HUES6 (cell line): ENCODE measurements at regions not wholly inside any gene's neighbourhood (a gene's known extent, or its start where the extent isn't known, plus 50 kb on each side); places are given as distances from the start of the nearest gene placed in this dataset.
A peak's percentile ranks its signal among the peaks of the same experiment; 100 is the strongest.
"Not testable (repeated sequence)": the region's sequence is repeated elsewhere in the genome, so short reads cannot be mapped to it uniquely, and the experiment has no call there.

Source experiments
- H3K27ac ChIP-seq: 2 replicates; pipeline ENCODE4 v1.7.0; 2013; ENCODE audit warnings: low read depth, mild to moderate bottlenecking, low read length, inconsistent platforms
- H3K27me3 ChIP-seq: 2 replicates; pipeline ENCODE4 v1.6.1; 2013; ENCODE audit warnings: low read length; ENCODE audit not compliant: control insufficient read depth, insufficient read depth
- H3K36me3 ChIP-seq: 2 replicates; pipeline ENCODE4 v1.6.1; 2013; ENCODE audit warnings: low read length; ENCODE audit not compliant: control insufficient read depth, insufficient read depth
- H3K4me1 ChIP-seq: 2 replicates; pipeline ENCODE4 v1.6.1; 2013; ENCODE audit warnings: low read length; ENCODE audit not compliant: control insufficient read depth, insufficient read depth
- H3K4me3 ChIP-seq: 2 replicates; pipeline ENCODE4 v1.5.1; 2013; ENCODE audit warnings: low read depth, low read length
- H3K9ac ChIP-seq: one replicate; pipeline ENCODE4 v1.6.1; 2013; ENCODE audit warnings: mild to moderate bottlenecking, low read length
- H3K9me3 ChIP-seq: 2 replicates; pipeline ENCODE4 v1.6.1; 2013; ENCODE audit warnings: low read depth, low read length; ENCODE audit not compliant: control insufficient read depth, insufficient read depth

DNA sequence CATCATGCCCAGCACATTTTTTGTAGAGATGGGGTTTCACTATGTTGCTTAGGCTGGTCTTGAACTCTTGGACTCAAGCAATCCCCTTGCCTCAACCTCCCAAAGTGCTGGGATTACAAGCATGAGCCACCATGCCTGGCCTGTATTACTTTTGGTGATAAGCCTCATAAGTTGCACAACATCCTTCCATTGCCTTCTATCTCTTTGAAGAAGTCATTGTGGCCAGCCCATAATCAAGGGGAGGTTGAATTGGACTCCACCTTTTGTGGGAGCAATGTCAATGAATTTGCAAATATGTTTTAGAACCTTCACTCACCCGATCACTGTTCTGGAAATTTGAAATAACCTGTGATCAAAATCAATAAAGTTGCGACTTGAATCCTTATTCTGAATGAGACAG, 104.3 kb upstream of the CLINT1 start:
- H3K36me3 ChIP-seq = no peaks in the 10 kb centered on the region
- H3K9me3 ChIP-seq = no peaks in the 10 kb centered on the region
- H3K4me1 ChIP-seq = peaks cover 34% of the 10 kb centered on the region
- no peaks in the 10 kb centered on the region for H3K27me3 ChIP-seq
- no peak overlapping the region for H3K9ac ChIP-seq
- H3K27ac ChIP-seq = no peak overlapping the region
- no peak overlapping the region for H3K4me3 ChIP-seq

DNA sequence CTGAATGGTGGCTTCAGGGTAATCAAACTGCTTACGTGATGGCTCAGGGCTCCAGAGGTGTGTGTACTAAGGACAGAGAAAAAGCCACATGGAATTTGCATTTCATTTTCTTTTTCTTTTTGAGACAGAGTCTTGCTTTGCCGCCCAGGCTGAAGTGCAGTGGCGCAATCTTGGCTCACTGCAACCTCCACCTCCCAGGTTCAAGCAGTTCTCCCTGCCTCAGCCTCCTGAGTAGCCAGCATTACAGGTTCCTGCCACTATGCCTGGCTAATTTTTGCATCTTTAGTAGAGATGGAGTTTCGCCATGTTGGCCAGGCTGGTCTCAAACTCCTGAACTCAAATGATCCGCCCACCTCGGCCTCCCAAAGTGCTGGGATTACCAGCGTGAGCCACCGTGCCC, 103.7 kb upstream of the CLINT1 start:
- not testable (repeated sequence) for H3K36me3 ChIP-seq, H3K9ac ChIP-seq, H3K9me3 ChIP-seq, H3K4me3 ChIP-seq, H3K27me3 ChIP-seq, H3K27ac ChIP-seq
- peaks cover 31% of the 10 kb centered on the region for H3K4me1 ChIP-seq

- Histone ChIP-seq H3K27ac (no peak overlapping the region), H3K36me3 (no peaks in the 10 kb centered on the region), H3K27me3 (no peaks in the 10 kb centered on the region), H3K9me3 (no peaks in the 10 kb centered on the region), H3K9ac (no peak overlapping the region), H3K4me3 (no peak overlapping the region), H3K4me1 (peaks cover 30% of the 10 kb centered on the region)
Observed at GRCh38 chr5:157961896-157962590, 103.1 kb upstream of the CLINT1 start.

DNA sequence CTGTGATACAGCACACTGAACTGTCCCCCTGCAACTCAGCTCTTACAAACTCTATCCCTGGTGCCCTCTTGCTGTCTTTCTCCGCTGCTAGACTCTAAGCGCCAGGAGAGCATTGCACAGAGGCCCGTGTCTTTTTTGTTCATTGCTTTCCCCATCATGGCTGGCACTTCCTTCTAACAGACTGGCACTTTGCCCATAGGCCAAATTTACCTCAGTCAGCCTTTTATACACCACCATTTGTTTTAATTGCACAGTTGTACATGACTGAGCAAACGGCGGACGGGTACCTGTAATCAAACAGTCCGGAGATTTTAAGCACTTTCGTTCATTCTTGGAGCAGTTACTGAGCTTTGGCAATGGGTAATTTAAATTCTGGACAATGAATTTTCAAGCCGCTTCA, 102.2 kb upstream of the CLINT1 start:
- H3K9me3 ChIP-seq = no peaks in the 10 kb centered on the region
- H3K27me3 ChIP-seq = no peaks in the 10 kb centered on the region
- H3K4me3 ChIP-seq = no peak overlapping the region
- H3K4me1 ChIP-seq = peaks cover 21% of the 10 kb centered on the region
- no peak overlapping the region for H3K27ac ChIP-seq
- no peak overlapping the region for H3K9ac ChIP-seq
- no peaks in the 10 kb centered on the region for H3K36me3 ChIP-seq

- Histone ChIP-seq H3K27me3 (no peaks in the 10 kb centered on the region), H3K4me3 (no peak overlapping the region), H3K9me3 (no peaks in the 10 kb centered on the region), H3K4me1 (peaks cover 8% of the 10 kb centered on the region; the same call in 1 of the 2 replicates), H3K27ac (no peak overlapping the region), H3K36me3 (no peaks in the 10 kb centered on the region), H3K9ac (no peak overlapping the region)
Observed at GRCh38 chr5:157959370-157959769, 100.4 kb upstream of the CLINT1 start.

GRCh38 chr5:157956271-157956885, 97.4 kb upstream of the CLINT1 start:
- H3K4me3 ChIP-seq = no peak overlapping the region
- H3K9ac ChIP-seq = no peak overlapping the region
- H3K27ac ChIP-seq = no peak overlapping the region
- no peaks in the 10 kb centered on the region for H3K27me3 ChIP-seq
- H3K9me3 ChIP-seq = no peaks in the 10 kb centered on the region
- no peaks in the 10 kb centered on the region for H3K36me3 ChIP-seq
- H3K4me1 ChIP-seq = peaks cover 8% of the 10 kb centered on the region; the same call in 1 of the 2 replicates

DNA sequence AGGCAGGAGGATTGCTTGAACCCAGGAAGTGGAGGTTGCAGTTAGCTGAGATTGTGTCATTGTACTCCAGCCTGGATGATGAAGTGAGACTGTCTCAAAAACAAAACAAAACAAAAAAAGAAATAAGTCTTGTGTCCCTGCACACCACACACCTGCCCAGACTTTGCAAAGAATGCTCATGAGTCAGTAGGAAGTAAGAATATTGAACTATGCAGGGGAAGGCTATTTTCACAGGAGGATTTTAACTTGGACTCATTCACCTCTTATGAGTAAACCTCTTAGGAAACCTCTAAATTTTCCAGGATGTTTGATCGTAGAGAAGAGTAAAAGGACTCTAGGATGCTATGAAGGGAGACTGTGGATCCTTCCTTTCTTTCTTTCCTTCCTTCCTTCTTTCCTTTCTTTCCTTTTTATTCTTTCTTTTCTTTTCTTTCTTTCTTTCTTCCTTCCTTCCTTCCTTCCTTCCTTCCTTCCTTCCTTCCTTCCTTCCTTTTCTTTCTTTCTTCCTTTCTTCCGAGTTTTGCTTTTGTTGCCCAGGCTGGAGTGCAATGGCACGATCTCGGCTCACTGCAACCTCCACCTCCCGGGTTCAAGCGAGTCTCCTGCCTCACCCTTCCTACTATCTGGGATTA, 96.7 kb upstream of the CLINT1 start:
- Histone ChIP-seq H3K9me3 (no peaks in the 10 kb centered on the region), H3K4me1 (peaks cover 8% of the 10 kb centered on the region; the same call in 1 of the 2 replicates), H3K4me3 (no peak overlapping the region), H3K9ac (no peak overlapping the region), H3K36me3 (no peaks in the 10 kb centered on the region), H3K27ac (no peak overlapping the region), H3K27me3 (no peaks in the 10 kb centered on the region)

GRCh38 chr5:157952374-157952685, 93.4 kb upstream of the CLINT1 start:
- no peaks in the 10 kb centered on the region for H3K27me3 ChIP-seq
- H3K4me3 ChIP-seq = no peak overlapping the region
- H3K9ac ChIP-seq = no peak overlapping the region
- H3K36me3 ChIP-seq = no peaks in the 10 kb centered on the region
- peaks cover 13% of the 10 kb centered on the region for H3K4me1 ChIP-seq
- H3K9me3 ChIP-seq = no peaks in the 10 kb centered on the region
- H3K27ac ChIP-seq = no peak overlapping the region

DNA sequence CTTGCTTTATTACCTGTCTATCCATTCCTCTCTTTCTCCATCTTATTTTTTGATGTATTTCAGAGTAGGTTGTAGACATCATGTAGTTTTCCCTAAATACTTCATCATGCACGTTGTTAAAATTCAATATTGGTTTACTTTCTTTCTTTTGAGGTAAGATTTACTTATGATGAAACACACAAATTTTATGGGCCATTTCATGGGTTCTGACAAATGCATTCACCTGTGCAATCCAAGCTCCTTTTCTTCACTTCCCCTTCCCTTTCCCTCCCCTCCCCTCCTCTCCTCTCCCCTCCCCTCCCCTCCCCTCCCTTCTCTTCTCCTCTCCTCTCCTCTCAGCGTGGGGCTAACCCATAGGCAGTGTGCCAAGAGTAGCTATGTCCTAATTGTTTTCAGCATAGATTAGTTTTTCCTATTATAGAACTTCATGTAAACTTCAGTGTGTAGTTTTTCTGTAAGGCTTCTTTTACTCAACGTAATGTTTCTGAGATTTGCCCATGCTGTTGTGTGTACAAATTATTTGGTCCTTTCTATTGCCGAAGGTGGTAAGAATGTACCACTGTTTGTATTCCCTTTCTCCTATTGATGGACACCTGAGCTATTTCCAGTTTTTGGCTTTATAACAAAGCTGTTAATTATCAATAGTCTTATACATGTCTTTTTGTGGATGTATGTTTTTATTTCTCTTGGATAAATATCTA, 92.9 kb upstream of the CLINT1 start:
- Histone ChIP-seq H3K9ac (no peak overlapping the region), H3K9me3 (no peaks in the 10 kb centered on the region), H3K27ac (no peak overlapping the region), H3K4me1 (peaks cover 17% of the 10 kb centered on the region), H3K36me3 (no peaks in the 10 kb centered on the region), H3K4me3 (no peak overlapping the region), H3K27me3 (no peaks in the 10 kb centered on the region)

DNA sequence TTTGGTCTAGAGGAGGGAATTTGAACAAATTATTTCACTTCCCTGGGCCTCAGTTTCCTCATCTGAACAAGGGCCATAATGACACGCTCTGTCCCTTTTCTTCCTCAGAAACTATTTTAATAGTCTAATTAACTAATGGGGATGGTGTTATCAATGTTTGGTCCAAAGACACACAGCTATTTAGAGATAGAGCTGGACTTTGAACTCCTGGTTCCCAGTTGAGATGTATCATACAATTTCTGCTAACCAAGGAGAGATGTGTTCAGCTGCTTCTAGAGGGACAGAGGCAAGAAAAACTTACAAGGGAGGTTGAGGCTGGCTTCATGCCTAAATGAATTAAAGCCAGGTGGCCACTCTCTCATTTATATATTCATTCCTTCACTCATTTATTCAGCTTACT, 90.6 kb upstream of the CLINT1 start:
- Histone ChIP-seq H3K27me3 (no peaks in the 10 kb centered on the region), H3K4me3 (no peak overlapping the region), H3K9ac (no peak overlapping the region), H3K27ac (peak overlapping the region; percentile 38; the same call in 1 of the 2 replicates), H3K9me3 (no peaks in the 10 kb centered on the region), H3K36me3 (no peaks in the 10 kb centered on the region), H3K4me1 (peaks cover 23% of the 10 kb centered on the region)
